ENCODE measurements at regions not wholly inside any gene's neighbourhood (a gene's known extent, or its start where the extent isn't known, plus 50 kb on each side); places are given as distances from the start of the nearest gene placed in this dataset.

- TF ChIP-seq CTCF (IDR thresholded peaks at IDR 0.05; ENCODE audit: low read length) (no peak), EZH2 (IDR thresholded peaks at IDR 0.05; ENCODE audit: borderline replicate concordance, low read length) (no peak)
These were observed 481.4 kb upstream of the TMEM132C start for GRCh38 chr12:127785540-127785939.
